Inflammatory macrophage treated with lipopolysaccharide for 4 hours (primary cell): ENCODE measurements at regions not wholly inside any gene's neighbourhood (a gene's known extent, or its start where the extent isn't known, plus 50 kb on each side); places are given as distances from the start of the nearest gene placed in this dataset.
"Not testable (repeated sequence)": the region's sequence is repeated elsewhere in the genome, so short reads cannot be mapped to it uniquely, and the experiment has no call there.

Experiments used
- DNase-seq: peaks from one replicate; pipeline ENCODE4 v3.0.0-alpha.2; 2020

DNA sequence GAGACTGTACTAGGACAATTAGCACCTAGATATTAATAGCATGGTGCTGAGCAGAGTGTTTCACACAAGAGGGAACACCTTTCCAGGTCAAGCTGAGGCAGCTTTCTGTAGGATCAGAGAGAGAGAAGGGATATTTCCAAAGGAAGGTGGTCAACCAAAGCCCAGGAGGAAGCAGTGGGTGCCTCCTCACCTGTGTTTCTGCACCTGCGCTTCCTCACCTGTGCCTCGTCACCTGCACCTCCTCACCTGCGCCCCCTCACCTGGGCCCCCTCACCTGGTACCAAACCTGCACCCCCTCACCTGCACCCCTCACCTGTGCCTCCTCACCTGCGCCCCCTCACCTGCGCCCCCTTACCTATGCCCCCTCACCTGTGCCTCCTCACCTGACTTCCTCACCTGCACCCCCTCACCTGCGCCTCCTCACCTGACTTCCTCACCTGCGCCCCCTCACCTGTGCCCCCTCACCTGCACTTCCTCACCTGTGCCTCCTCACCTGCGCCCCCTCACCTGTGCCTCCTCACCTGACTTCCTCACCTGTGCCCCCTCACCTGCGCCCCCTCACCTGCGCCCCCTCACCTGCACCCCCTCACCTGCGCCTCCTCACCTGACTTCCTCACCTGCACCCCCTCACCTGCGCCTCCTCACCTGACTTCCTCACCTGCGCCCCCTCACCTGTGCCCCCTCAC, 67.9 kb downstream of the TTLL2 start:
- DNase-seq, result no peak

DNA sequence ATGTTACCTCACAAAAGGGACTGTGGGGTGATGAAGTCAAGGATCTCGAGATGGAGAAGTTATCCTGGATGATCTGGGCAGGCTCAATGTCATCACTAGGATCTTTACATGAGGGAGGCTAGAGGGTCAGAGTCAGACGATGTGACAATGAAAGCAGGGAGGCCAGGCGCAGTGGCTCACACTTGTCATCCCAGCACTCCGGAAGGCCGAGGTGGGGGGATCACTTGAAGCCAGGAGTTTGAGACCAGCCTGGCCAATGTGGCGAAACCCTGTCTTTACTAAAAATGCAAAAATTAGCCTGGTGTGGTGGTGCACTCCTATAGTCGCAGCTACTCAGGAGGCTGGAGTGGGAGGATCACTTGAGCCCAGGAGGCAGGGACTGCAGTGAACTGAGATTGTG, 68.8 kb downstream of the TTLL2 start:
- DNase-seq, result no peak

DNA sequence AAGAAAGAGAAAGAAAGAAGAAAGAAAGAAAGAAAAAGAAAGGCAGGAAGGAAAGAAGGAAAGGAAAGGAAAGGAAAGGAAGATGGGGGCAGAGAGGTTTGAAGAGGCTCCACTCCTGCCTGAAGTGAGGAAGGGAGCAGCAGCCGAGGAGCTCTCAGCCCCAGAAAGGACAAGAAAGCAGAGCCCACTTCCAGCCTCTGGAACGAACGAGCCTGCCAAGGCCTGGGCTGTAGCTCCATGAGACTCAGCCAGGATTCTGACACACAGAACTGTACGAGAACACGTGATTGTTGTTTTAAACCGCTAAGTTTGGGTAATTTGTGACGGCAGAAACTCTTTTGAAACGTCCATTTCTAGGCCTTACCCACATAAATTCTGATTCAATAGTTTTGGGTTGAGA, 69.5 kb downstream of the TTLL2 start:
- DNase-seq, result no peak

DNA sequence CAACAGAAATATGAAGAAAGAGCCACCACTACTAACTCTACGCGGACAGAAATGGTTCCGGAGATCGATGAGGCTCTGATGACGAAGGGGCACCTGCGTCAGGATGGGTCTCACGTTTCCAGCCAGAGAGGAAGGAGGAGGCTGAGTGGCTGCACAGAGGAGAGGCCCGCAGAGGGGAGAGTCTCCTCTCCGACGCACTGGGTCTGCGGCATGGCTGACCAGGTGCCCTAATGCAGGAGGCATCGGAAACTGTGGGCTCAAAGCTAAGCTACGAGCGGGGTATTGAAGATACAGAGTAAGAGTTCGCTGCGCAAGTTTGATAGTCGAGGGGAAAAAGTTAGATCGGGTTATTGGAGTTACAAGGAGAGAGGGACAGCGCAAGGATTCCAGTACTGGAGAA, 69.9 kb downstream of the TTLL2 start:
- DNase-seq, result no peak

DNA sequence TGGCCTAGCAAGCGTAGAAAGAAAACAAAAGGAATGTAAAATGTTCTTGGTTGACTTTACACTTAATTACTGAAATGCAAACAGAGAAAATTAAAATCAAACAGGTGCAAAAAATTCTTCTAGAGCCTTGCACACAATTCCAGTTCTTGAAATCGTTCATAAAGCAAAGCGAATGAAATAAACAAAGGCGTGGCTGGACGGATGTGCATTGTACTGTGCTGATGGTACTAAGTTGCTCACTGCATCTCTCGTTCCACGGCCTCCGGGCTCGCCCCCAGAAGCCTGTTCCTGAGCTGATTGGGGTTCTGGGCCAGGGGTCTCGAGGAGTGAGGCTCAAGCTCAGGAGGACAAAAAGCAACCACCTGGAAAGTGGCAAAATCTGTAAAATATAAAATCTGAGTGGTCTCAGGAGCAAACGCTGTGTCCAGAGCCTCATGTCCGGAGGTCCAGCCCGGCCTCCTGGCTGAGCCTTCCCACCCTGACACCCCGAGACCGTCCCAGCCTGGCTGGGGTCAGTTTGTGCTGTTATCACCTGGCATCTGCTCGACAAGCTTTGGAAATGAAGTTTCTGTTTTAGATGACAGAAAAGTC, 71.3 kb downstream of the TTLL2 start:
- DNase-seq, result no peak

DNA sequence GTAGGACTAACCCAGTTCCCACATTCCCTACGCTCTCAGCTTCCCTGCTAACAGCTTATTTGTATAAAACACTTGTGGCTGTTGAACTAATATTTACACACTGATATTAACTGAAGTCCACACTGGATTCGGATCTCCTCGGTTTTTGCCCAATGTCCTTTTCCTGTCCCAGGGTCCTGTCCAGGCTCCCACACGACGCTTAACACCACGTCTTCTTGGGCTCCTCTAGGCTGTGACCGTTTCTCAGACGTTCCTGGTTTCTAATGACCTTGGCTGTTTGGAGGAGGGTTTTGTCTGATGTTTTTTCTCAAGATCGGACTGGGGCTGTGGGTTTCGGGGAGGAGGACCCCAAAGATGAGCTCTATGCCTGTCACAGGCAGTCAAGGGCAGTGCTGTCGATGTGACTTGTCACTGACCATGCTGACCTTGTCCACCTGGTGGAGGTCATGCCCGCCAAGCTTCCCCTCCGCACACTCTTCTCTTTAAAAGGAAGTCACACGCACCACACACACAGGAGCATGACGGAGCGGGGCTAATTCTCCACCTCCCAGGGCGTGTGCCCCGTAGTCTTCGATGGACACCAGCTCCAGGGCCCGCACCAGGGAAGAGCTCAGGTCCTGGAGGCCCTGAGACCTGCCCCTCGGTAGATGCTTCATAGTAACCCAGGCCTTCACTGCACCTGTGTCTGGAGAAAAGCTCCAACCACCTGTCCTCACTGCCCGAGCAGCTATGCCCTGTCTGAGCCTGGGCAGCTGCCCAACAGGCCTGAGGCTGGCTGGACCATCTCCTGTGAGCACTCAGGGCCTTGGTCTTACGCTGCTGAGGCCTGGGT, 72.0 kb downstream of the TTLL2 start:
- no peak for DNase-seq

DNA sequence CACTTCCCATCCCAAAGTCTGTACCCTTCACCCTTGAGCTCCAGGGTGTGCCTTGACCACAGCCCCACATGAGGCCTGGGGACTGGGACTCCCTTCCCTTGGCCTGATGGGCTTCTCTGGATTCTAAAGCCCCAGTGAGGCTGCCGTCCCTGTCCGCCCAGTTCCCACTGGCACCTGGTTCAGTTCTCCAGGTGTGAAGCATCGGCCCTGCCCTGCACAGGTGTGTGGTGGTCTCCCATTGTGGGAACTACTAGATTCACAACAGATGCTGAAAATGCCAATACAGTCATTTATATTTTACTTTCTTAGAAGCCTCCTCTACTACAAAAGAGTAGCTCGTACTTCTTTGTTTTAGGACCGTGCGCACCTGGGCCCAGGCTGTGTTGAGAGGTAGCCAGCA, 72.8 kb downstream of the TTLL2 start:
- DNase-seq, result no peak

DNA sequence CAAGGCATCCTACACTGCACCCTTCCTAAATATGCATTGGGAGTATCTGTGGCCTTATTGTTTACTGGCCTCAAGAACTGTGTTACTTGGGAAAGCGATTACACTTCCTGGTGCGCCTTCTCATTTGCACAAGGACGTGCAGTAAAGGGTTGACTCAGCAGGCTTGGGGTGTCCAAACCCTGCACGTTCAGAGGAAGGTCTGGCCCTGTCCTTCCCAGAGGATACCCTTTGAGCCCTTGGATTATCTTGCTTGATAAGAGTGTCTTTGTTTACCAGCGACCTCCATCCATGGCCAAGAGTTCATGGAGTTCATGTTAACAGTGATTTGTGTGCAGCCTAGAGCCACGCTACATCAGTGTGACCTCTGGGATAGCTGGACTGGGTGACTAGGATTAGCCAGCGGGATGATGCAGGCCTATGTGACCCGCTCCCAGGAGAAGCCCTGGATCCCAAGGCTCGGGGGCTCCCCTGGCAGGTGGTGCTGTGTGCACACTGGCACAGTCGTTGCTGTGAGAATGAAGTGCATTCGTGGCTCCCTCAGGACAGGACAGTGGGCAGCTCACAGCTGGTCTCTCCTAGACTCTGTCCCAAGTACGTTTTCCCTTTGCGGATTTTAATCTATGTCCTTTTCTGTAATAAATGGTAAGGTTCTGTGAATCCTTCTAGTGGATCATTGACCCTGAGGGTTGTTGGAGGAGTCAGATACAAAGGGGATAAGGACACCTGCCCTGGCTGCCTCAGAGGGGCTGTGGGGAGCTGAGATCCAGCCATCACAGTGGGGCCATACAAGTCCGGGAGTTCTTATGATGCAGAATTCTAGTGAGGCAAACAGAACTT, 73.5 kb downstream of the TTLL2 start:
- no peak for DNase-seq

DNA sequence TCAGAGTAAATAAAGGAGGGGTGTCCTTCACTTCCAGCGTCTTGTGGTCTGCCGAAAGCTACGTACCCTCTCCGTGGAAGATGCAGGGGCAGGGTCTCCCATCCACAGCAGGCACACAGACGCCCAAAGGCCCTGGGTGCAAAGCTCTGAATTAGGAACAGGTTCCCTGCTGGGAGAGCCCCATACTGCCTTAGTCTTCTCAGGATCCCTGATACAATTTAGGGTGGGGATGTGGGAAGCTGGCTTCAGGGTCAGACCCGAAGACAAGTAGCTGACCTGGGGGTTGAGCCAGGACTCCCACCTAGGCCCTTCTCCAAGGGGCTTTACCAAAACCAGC, 74.1 kb downstream of the TTLL2 start:
- DNase-seq, result no peak

DNA sequence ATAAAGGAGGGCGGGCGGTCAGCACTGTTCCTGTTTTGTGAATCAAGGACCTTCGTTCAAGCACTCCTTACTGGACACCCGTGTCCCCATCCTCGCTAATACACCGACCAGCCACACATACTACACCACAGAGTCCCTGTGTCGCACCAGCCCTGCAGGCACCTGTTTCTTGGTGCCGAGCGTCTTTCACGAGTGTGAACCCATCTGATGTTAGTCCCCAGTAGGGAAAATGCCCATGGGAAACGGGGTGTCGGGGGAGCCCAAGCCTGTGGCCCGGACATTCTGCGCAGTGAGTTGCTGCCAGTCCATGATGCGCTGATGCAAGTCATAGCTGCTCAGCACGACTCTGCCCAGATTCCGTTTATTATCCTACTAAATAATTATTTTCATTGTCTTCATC, 74.7 kb downstream of the TTLL2 start:
- no peak for DNase-seq

DNA sequence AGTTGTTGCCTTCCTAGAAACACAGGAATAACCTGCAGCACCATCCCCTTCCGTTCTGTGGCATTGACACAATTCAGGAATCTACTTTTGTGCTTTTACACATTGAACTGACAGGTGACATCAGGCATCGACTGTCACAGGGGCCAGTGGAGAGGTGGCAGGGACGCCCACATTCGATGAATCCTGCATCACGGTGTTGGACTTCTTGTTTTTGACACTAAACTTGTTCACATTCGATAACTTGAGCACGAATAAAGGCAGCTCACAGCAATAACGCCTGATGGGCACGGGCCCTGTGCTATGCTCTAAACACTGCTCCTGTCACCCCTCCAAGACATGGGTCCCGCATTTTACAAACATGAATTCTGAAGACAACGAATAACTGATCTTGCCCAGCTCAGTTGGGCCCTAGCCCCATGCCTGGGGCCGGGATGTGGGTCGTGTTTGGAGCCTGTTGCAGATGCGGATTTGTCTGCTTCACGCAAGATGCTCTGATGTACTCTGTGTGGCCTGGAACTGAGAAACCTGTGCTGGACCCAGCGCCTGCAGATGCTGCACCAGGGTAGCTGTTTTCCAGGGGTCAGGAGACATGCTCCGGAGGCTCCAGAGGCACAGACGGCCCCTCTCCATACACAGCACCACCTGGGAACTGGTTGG, 75.7 kb downstream of the TTLL2 start:
- DNase-seq, result no peak

DNA sequence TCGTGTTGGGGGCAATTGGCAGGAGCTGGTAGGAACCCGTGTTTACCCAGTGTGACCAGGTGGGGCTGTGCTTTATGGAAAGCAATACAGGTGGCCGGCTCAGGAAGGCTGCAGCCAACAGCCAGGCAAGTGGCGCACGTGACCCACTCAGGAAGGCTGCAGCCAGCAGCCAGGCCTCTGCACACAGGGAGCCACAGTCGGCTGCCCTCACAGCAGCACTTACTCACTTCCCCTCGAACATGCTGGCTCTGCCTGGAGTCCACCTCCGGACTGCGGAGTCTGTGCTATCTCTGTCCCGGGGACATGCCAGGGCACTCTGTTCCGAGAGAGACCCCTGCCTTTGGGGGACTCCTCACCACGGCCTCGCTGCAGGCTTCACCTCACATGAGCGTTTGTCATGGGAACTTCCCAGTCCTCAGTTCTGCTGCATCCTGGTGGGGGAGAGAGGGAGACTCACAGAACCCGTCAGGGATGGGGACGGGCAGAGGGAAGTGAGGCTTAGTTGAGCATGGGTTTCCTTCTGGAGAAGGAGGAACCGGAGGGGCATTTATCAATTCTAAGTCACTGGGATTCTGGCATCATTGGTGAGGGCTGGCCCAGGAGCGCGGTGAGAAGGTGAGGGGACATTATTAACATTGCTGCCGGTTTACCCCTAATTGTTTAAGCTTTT, 76.8 kb downstream of the TTLL2 start:
- no peak for DNase-seq

DNA sequence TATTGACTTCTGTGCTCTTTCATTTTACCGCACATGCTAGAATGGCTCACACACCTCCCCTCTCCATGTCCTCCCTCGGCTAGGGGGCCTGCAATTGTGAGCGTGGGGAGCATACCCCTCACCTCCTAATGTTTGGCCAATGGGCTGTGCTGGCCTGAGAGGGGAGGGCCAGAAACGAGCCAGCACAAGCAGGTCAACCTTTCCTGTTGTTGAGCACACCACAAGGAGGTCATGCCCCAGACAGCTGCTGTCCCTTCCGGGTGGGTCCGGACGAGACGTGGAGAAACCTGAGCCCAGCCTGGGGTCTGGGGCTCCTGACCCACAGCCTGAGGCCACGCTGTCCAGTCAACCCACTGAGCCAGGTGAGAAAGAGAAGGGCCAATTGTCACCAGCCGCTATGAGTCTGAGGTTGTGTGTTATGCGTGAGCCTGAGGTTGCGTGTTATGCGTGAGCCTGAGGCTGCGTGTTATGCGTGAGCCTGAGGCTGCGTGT, 77.4 kb downstream of the TTLL2 start:
- DNase-seq, result no peak

DNA sequence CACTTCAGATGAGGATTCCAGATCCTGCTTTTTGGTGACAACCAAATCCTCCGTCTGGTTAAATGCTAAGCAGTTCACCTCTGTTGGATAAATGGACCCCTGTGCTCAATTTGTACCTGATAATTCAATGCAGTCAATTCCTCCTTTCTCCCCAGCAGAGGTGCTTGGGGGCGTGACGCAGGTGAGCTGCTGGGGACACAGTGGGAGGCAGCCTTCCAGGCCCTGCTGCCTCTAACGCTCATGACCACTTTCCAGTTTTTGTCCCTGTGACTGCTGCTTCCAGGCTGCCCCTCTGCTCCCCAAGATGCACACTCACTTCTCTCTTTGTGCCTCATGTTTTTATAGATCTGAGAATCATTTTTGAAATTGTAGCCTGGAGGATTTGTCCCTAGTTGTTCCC, 78.5 kb downstream of the TTLL2 start:
- no peak for DNase-seq

DNA sequence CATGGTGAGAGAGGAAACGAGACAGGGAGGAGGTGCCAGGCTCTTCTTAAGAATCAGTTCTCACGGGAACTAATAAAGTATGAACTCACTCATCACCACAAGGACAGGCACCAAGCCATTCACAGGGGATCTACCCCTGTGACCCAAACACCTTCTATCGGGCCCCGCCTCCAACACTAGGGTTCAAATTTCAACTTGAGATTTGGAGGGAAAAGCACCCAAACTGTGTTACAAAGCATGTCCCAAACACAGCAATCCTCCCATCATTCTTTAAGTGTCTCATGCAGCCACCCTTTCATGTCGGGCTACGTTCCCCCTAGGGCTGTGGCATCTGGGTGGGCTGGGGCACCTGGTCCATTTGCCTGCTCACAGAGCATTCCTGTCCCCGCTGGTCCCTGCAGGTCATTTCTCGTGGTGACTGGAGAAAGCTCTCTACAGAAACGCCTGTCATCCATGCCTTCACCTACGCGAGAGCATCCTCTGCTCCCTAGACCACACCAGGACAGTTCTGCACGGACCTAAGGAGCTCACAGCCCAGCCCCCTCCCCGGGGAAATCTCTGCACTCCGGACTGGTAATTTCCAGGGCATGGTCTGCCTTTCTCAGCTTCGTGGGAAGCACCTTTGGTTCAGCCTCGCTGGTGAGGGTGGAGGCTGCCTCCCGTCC, 79.6 kb downstream of the TTLL2 start:
- no peak for DNase-seq

DNA sequence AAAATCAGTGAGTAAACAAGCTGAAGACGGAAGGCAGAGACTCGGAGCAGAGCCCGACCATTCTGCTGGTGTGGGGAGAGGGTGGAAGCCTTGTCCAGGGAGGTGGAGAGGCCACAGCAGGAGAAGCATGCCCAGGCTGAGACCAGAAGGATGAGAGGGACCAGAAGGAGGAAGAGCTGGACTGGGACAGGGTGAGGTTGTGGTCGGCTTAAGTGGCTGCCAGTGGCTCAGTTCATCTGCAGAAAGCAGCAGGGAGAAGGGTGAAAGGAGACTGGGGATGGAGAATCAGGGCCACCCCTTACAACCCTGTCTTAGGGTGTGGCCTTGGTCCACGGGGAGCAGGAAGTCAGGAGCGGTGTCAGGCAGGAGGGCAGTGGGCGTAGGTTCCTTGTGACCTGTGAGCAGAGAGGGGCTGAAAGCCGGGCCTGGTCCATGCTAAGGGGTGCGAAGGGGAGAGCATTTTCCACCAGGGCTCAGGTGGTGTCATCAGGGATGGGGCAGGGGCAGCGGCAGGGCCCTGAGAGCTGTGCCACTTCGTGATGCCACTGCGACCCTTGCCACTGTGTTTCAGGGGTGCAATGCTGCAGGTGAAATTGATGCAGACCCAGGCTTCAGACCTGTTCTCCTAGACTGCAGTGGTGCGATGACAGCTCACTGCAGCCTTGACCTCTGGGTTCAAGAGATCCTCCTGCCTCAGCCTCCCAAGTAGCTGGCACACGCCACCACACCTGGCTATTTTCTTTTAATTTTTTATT, 81.1 kb downstream of the TTLL2 start:
- no peak for DNase-seq

DNA sequence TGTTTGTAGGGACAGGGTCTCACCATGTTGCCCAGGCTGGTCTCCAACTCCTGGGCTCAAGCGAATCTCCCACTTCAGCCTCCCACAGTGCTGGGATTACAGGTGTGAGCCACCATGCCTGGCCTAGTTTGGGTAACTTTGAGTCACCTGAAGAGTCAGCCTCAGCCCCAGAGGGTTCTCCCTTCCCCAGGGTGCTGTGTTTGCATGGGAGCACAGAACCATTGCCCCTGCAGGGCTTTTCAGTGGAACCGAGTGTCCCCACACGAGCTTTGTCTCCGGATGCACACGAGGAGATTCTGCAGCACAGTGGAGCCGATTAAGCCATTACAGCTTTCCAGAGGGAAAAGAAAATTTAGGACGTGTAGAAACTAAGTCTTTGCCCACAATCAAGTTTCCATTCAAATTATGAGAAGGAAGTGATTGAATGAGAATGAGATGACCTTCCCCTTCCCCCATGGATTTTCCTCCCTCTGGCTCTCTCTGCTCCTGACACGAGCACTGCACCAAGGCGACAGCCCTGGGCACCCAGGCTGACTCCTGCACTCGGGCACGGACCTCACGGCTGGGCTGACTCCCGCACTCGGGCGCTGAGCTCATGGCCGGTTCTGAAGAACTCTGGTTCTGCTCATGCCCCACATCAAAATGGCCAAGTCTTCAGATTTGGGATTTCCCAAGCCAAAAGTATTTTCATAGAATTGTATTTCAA, 81.8 kb downstream of the TTLL2 start:
- DNase-seq, result not testable (repeated sequence)

DNA sequence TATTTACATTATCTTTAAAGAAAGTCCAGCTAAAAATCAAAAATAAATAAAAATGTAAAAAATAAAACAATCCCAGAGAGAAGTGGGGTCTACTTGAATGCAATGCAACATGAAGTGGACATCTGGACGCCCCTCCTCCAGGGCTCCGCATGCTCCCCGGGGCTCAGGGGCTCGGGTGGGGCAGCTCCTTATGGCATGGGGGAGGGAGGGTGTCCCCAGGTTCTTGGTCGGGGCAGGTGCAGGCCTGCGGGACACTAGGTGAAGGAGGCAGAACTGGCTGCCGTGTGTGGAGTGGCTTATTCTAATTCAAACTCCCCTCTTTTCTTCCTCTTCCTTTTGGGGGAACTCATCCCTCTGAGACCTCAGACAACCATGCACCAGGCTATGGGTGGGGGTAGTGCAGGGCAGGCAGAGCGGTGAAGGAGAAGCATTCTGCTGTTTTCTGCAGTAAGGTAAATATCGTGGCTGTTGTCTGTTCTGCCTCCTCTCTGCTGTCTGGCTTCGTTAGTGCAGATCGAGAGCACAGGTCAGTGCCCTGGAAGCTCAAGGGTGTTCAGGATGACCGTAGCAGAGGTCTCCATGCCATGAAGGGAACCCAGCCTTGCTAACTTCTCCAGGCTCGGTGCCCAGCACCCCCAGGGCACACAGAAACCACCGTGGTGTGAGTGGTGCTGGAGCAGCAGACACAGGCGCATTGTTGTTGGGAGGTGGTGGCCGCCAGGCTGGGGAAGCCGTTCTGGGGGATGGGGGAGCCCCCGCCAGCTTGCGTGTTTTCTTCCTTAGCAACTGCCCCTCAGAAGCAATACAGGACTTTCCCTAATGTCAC, 82.6 kb downstream of the TTLL2 start:
- no peak for DNase-seq

DNA sequence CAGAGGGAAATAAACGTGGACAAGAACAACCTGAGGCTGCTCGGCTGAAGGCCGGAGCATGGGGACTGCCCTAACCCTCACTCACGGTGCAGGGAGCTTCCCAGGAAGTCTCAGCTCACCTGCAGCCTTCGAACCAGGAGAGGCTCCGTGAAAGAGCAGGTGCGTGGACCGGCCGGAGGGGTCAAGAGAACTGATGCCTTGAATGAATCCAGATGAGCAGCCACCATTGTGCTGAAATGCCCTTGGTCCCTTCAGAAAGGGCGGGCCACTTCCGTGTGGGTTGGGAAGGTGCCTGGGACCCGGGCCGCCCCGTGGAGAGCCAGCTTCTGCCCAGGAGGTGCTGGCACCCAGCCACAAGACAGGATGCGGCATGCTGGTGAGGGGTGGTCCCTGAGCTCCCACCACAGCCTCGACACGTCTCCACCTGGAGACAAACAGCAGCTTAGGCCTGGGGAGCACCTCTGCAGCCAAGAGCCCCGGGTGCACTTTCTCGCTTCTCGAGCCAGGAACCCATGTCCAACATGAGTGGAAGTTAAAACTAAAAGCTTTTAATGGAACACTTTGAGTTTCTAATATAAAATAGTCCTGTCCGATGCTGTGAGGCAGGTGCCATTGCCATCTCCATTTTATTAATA, 83.5 kb downstream of the TTLL2 start:
- no peak for DNase-seq
